ENCODE measurements at regions not wholly inside any gene's neighbourhood (a gene's known extent, or its start where the extent isn't known, plus 50 kb on each side); places are given as distances from the start of the nearest gene placed in this dataset.

GRCh38 chr4:188532751-188533150, 393.5 kb downstream of the TRIML1 start:
- peaks cover 2% of the 10 kb centered on the region for H3K27me3 Mint-ChIP-seq (ENCODE audit: unreplicated experiment)
- H3K9me3 Mint-ChIP-seq (ENCODE audit: unreplicated experiment) = no peaks in the 10 kb centered on the region
- H3K27ac Mint-ChIP-seq (ENCODE audit: unreplicated experiment) = no peak overlapping the region
- no peaks in the 10 kb centered on the region for H3K4me1 Mint-ChIP-seq (ENCODE audit: low read depth, unreplicated experiment)
- H3K36me3 Mint-ChIP-seq (ENCODE audit: unreplicated experiment) = no peaks in the 10 kb centered on the region
- TF ChIP-seq CTCF (IDR thresholded peaks at IDR 0.05; ENCODE audit: partially characterized antibody, unreplicated experiment) = no peak
- H3K4me3 Mint-ChIP-seq (ENCODE audit: unreplicated experiment) = no peak overlapping the region
- DNase-seq = no peak

- no peaks in the 10 kb centered on the region for H3K9me3 Mint-ChIP-seq (ENCODE audit: unreplicated experiment)
- DNase-seq = no peak
- H3K4me3 Mint-ChIP-seq (ENCODE audit: unreplicated experiment) = no peak overlapping the region
- no peaks in the 10 kb centered on the region for H3K36me3 Mint-ChIP-seq (ENCODE audit: unreplicated experiment)
- H3K4me1 Mint-ChIP-seq (ENCODE audit: low read depth, unreplicated experiment) = no peaks in the 10 kb centered on the region
- peaks cover 2% of the 10 kb centered on the region for H3K27me3 Mint-ChIP-seq (ENCODE audit: unreplicated experiment)
- TF ChIP-seq CTCF (IDR thresholded peaks at IDR 0.05; ENCODE audit: partially characterized antibody, unreplicated experiment) = no peak
- no peak overlapping the region for H3K27ac Mint-ChIP-seq (ENCODE audit: unreplicated experiment)
These were observed 395.1 kb downstream of the TRIML1 start for GRCh38 chr4:188534297-188534696.

GRCh38 chr4:188534917-188535316, 395.7 kb downstream of the TRIML1 start:
- no peaks in the 10 kb centered on the region for H3K4me1 Mint-ChIP-seq (ENCODE audit: low read depth, unreplicated experiment)
- H3K36me3 Mint-ChIP-seq (ENCODE audit: unreplicated experiment) = no peaks in the 10 kb centered on the region
- no peaks in the 10 kb centered on the region for H3K9me3 Mint-ChIP-seq (ENCODE audit: unreplicated experiment)
- TF ChIP-seq CTCF (IDR thresholded peaks at IDR 0.05; ENCODE audit: partially characterized antibody, unreplicated experiment) = no peak
- H3K27ac Mint-ChIP-seq (ENCODE audit: unreplicated experiment) = no peak overlapping the region
- no peak for DNase-seq
- H3K4me3 Mint-ChIP-seq (ENCODE audit: unreplicated experiment) = no peak overlapping the region
- H3K27me3 Mint-ChIP-seq (ENCODE audit: unreplicated experiment) = peaks cover 2% of the 10 kb centered on the region

- Mint-ChIP-seq H3K36me3 (ENCODE audit: unreplicated experiment) (no peaks in the 10 kb centered on the region), H3K27ac (ENCODE audit: unreplicated experiment) (no peak overlapping the region), H3K9me3 (ENCODE audit: unreplicated experiment) (no peaks in the 10 kb centered on the region), H3K27me3 (ENCODE audit: unreplicated experiment) (peaks cover 2% of the 10 kb centered on the region), H3K4me1 (ENCODE audit: low read depth, unreplicated experiment) (no peaks in the 10 kb centered on the region), H3K4me3 (ENCODE audit: unreplicated experiment) (no peak overlapping the region)
- DNase-seq = no peak
- TF ChIP-seq CTCF (IDR thresholded peaks at IDR 0.05; ENCODE audit: partially characterized antibody, unreplicated experiment) = no peak
These were observed 397.6 kb downstream of the TRIML1 start for GRCh38 chr4:188536826-188537225.

GRCh38 chr4:188550296-188550695, 411.1 kb downstream of the TRIML1 start:
- no peaks in the 10 kb centered on the region for H3K27me3 Mint-ChIP-seq (ENCODE audit: unreplicated experiment)
- H3K27ac Mint-ChIP-seq (ENCODE audit: unreplicated experiment) = no peak overlapping the region
- H3K9me3 Mint-ChIP-seq (ENCODE audit: unreplicated experiment) = no peaks in the 10 kb centered on the region
- H3K4me1 Mint-ChIP-seq (ENCODE audit: low read depth, unreplicated experiment) = peaks cover 5% of the 10 kb centered on the region
- H3K36me3 Mint-ChIP-seq (ENCODE audit: unreplicated experiment) = no peaks in the 10 kb centered on the region
- TF ChIP-seq CTCF (IDR thresholded peaks at IDR 0.05; ENCODE audit: partially characterized antibody, unreplicated experiment) = no peak
- DNase-seq = no peak
- no peak overlapping the region for H3K4me3 Mint-ChIP-seq (ENCODE audit: unreplicated experiment)

All from glutamatergic neuron (in vitro differentiated cells).